Hematopoietic multipotent progenitor cell treated with erythropoietin and hydrocortisone succinate and interleukin-3 and kit ligand, for 15 days (in vitro differentiated cells): ENCODE measurements at regions not wholly inside any gene's neighbourhood (a gene's known extent, or its start where the extent isn't known, plus 50 kb on each side); places are given as distances from the start of the nearest gene placed in this dataset.

ENCODE experiments used
- DNase-seq: peaks from one replicate; pipeline ENCODE4 v3.0.0-alpha.2; 2015; ENCODE audit warnings: low spot score

GRCh38 chr20:24334830-24335229, 134.6 kb upstream of the SYNDIG1 start:
- no peak for DNase-seq

- DNase-seq: no peak
Measured at GRCh38 chr20:24332956-24333355, 136.5 kb upstream of the SYNDIG1 start.

GRCh38 chr20:24331939-24332338, 137.5 kb upstream of the SYNDIG1 start:
- DNase-seq: no peak

- no peak for DNase-seq
Measured at GRCh38 chr20:24328901-24329300, 140.5 kb upstream of the SYNDIG1 start.

- no peak for DNase-seq
Measured at GRCh38 chr20:24321973-24322372, 147.5 kb upstream of the SYNDIG1 start.

- no peak for DNase-seq
Measured at GRCh38 chr20:24318569-24319352, 150.7 kb upstream of the SYNDIG1 start.

- DNase-seq: no peak
Measured at GRCh38 chr20:24317224-24317623, 152.2 kb upstream of the SYNDIG1 start.

- DNase-seq: no peak
Measured at GRCh38 chr20:24316731-24317130, 152.7 kb upstream of the SYNDIG1 start.

- DNase-seq: no peak
Measured at GRCh38 chr20:24314053-24314452, 155.4 kb upstream of the SYNDIG1 start.

- no peak for DNase-seq
Measured at GRCh38 chr20:24309596-24309995, 159.8 kb upstream of the SYNDIG1 start.

- DNase-seq: no peak
Measured at GRCh38 chr20:24305371-24305770, 164.1 kb upstream of the SYNDIG1 start.

GRCh38 chr20:24304291-24304690, 165.1 kb upstream of the SYNDIG1 start:
- DNase-seq: no peak

- DNase-seq: no peak
Measured at GRCh38 chr20:24303393-24304170, 165.8 kb upstream of the SYNDIG1 start.

- DNase-seq: no peak
Measured at GRCh38 chr20:24297993-24298392, 171.4 kb upstream of the SYNDIG1 start.

GRCh38 chr20:24296477-24297261, 172.8 kb upstream of the SYNDIG1 start:
- no peak for DNase-seq

GRCh38 chr20:24291014-24291413, 178.4 kb upstream of the SYNDIG1 start:
- DNase-seq: no peak

GRCh38 chr20:24289737-24290481, 179.5 kb upstream of the SYNDIG1 start:
- no peak for DNase-seq

GRCh38 chr20:24283186-24283585, 186.2 kb upstream of the SYNDIG1 start:
- DNase-seq: no peak

- no peak for DNase-seq
Measured at GRCh38 chr20:24277196-24277595, 192.2 kb upstream of the SYNDIG1 start.

GRCh38 chr20:24275946-24276705, 193.3 kb upstream of the SYNDIG1 start:
- DNase-seq: no peak

GRCh38 chr20:24273251-24273650, 196.2 kb upstream of the SYNDIG1 start:
- DNase-seq: no peak
